BJ (cell line): ENCODE measurements at regions not wholly inside any gene's neighbourhood (a gene's known extent, or its start where the extent isn't known, plus 50 kb on each side); places are given as distances from the start of the nearest gene placed in this dataset.

Experiments used
- CTCF ChIA-PET: fragments of 350-600 bp; formaldehyde crosslinking; extraction: SDS; loops from one replicate; lab custom pipeline; 2021; ENCODE audit warnings: antibody characterized with exemption, inconsistent platforms; lab: Yijun Ruan, JAX
- POLR2A ChIA-PET: fragments of 300-600 bp; sonication (Branson Sonifier 250); formaldehyde crosslinking; extraction: SDS; loops from one replicate; lab custom pipeline; 2021; ENCODE audit warnings: antibody characterized with exemption; lab: Charles Lee
- DNase-seq: peaks from one replicate; pipeline ENCODE4 v3.0.0-alpha.2; 2011; ENCODE audit warnings: low read depth
- H3K27me3 ChIP-seq: 2 replicates; pipeline ENCODE4 v1.6.0; 2011; ENCODE audit warnings: low read length; ENCODE audit not compliant: control insufficient read depth, insufficient read depth
- H3K36me3 ChIP-seq: 2 replicates; pipeline ENCODE4 v1.5.1; 2011; ENCODE audit warnings: low read length; ENCODE audit not compliant: control insufficient read depth, insufficient read depth
- H3K4me3 ChIP-seq: 2 replicates; pipeline ENCODE4 v1.5.1; 2011; ENCODE audit warnings: low read depth, mild to moderate bottlenecking, control low read depth, low read length
- CTCF ChIP-seq: IDR thresholded peaks from 2 replicates; pipeline ENCODE4 v1.5.1; 2011; ENCODE audit warnings: low read depth, mild to moderate bottlenecking, control low read depth, inconsistent platforms, low read length, moderate library complexity; ENCODE audit not compliant: insufficient read depth

- POLR2A ChIA-PET = no interaction called here
- CTCF ChIA-PET = no interaction called here
- Histone ChIP-seq H3K36me3 (no peaks in the 10 kb centered on the region), H3K4me3 (no peak overlapping the region), H3K27me3 (no peaks in the 10 kb centered on the region; the same call in 1 of the 2 replicates)
- DNase-seq = no peak
- no peak for TF ChIP-seq CTCF
Measured at GRCh38 chr21:25506261-25506660, 101.0 kb downstream of the MRPL39 start.

GRCh38 chr21:25503981-25504380 is 103.3 kb downstream of the MRPL39 start:
- no peak for DNase-seq
- CTCF ChIA-PET = no interaction called here
- H3K36me3 ChIP-seq = no peaks in the 10 kb centered on the region
- TF ChIP-seq CTCF = no peak
- POLR2A ChIA-PET = no interaction called here
- no peak overlapping the region for H3K4me3 ChIP-seq
- no peaks in the 10 kb centered on the region; the same call in 1 of the 2 replicates for H3K27me3 ChIP-seq

GRCh38 chr21:25501996-25502665 is 105.2 kb downstream of the MRPL39 start:
- TF ChIP-seq CTCF = no peak
- ChIA-PET POLR2A (no interaction called here), CTCF (no interaction called here)
- Histone ChIP-seq H3K36me3 (no peaks in the 10 kb centered on the region), H3K27me3 (no peaks in the 10 kb centered on the region; the same call in 1 of the 2 replicates), H3K4me3 (no peak overlapping the region)
- DNase-seq = no peak

DNA sequence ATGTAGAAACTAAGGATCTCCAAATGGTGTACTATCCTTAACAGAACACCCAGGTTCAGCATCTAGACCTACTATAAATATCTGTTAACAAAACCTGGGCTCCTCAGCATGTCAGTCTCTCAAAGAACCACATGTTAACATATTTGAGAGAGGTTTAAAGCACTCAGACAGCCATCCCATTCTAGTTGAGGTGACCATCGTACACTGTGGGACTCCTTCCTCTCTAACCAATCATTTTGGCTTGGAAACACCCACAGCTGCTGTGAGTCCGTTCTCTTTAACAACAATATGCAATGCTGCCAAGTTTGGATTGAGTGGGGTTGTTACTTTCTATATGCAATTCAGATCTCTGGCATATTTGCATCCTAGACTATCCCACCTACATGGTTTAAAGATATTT is 105.8 kb downstream of the MRPL39 start:
- ChIA-PET CTCF (no interaction called here), POLR2A (no interaction called here)
- no peaks in the 10 kb centered on the region; the same call in 1 of the 2 replicates for H3K27me3 ChIP-seq
- TF ChIP-seq CTCF = no peak
- DNase-seq = no peak
- H3K4me3 ChIP-seq = no peak overlapping the region
- H3K36me3 ChIP-seq = no peaks in the 10 kb centered on the region

- Histone ChIP-seq H3K27me3 (no peaks in the 10 kb centered on the region; the same call in 1 of the 2 replicates), H3K36me3 (no peaks in the 10 kb centered on the region), H3K4me3 (no peak overlapping the region)
- CTCF ChIA-PET = no interaction called here
- DNase-seq = no peak
- POLR2A ChIA-PET = no interaction called here
- TF ChIP-seq CTCF = no peak
Measured at GRCh38 chr21:25500598-25500997, 106.7 kb downstream of the MRPL39 start.
